IMR-90 (cell line): ENCODE measurements at regions not wholly inside any gene's neighbourhood (a gene's known extent, or its start where the extent isn't known, plus 50 kb on each side); places are given as distances from the start of the nearest gene placed in this dataset.

ENCODE experiments used
- ATAC-seq: fragments of 200-7000 bp; cut with Tn5 transposase; 2 replicates; pipeline ENCODE4 v1.9.1; 2020; ENCODE audit warnings: low read depth, mild to moderate bottlenecking, moderate library complexity
- BruUV-seq: library from RNA; stranded (reverse); fragments of 400-500 nt; replicated peaks from 2 replicates; lab custom pipeline; 2021; lab: Mats Ljungman, UMichigan
- CTCF ChIA-PET: fragments of 300-600 bp; formaldehyde crosslinking; extraction: SDS; loops from one replicate; lab custom pipeline; 2021; ENCODE audit warnings: antibody characterized with exemption; lab: Yijun Ruan, JAX
- POLR2A ChIA-PET: fragments of 300-600 bp; sonication (Branson Sonifier 250); formaldehyde crosslinking; loops from one replicate; lab custom pipeline; 2022; ENCODE audit warnings: antibody characterized with exemption; ENCODE audit not compliant: unreplicated experiment; lab: Charles Lee
- DNase-seq: peaks from one replicate; pipeline ENCODE4 v3.0.0; 2013
- H2AFZ ChIP-seq: replicated peaks from 2 replicates; pipeline ENCODE3; 2013; ENCODE audit warnings: low read length, mild to moderate bottlenecking; ENCODE audit not compliant: poor library complexity
- H2AK5ac ChIP-seq: 2 replicates; pipeline ENCODE4 v1.6.1; 2013; ENCODE audit warnings: low read depth, low read length, inconsistent platforms
- H2AK9ac ChIP-seq: replicated peaks from 2 replicates; pipeline ENCODE3; 2013; ENCODE audit warnings: mild to moderate bottlenecking, low read depth, low read length, moderate library complexity; ENCODE audit not compliant: poor library complexity
- H2BK120ac ChIP-seq: 2 replicates; pipeline ENCODE4 v1.6.1; 2013; ENCODE audit warnings: low read depth, low read length, inconsistent platforms
- H2BK15ac ChIP-seq: 3 replicates; pipeline ENCODE4 v1.6.1; 2013; ENCODE audit warnings: low read depth, low read length, inconsistent platforms
- H2BK20ac ChIP-seq: 2 replicates; pipeline ENCODE4 v1.6.1; 2013; ENCODE audit warnings: low read depth, mild to moderate bottlenecking, inconsistent platforms, low read length, moderate library complexity
- H2BK5ac ChIP-seq: 2 replicates; pipeline ENCODE4 v1.6.1; 2013; ENCODE audit warnings: mild to moderate bottlenecking, low read depth, low read length, inconsistent platforms; ENCODE audit not compliant: poor library complexity, severe bottlenecking
- H3K14ac ChIP-seq: replicated peaks from 2 replicates; pipeline ENCODE4 v1.6.1; 2013; ENCODE audit warnings: low read depth, low read length, inconsistent platforms
- H3K18ac ChIP-seq: 2 replicates; pipeline ENCODE4 v1.6.1; 2013; ENCODE audit warnings: low read depth, low read length, control low read depth
- H3K23ac ChIP-seq: 2 replicates; pipeline ENCODE4 v1.6.1; 2013; ENCODE audit warnings: low read depth, low read length, inconsistent platforms
- H3K27ac ChIP-seq: 2 replicates; pipeline ENCODE4 v1.5.1; 2013; ENCODE audit warnings: mild to moderate bottlenecking, control low read depth, low read length; ENCODE audit not compliant: insufficient read depth
- H3K27me3 ChIP-seq: 2 replicates; pipeline ENCODE4 v1.6.1; 2013; ENCODE audit warnings: low read length; ENCODE audit not compliant: control insufficient read depth, insufficient read depth
- H3K36me3 ChIP-seq: 2 replicates; pipeline ENCODE4 v1.6.1; 2013; ENCODE audit warnings: low read length, mixed read lengths; ENCODE audit not compliant: control insufficient read depth, insufficient read depth
- H3K4ac ChIP-seq: 2 replicates; pipeline ENCODE4 v1.6.1; 2013; ENCODE audit warnings: low read depth, low read length, inconsistent platforms
- H3K4me1 ChIP-seq: 2 replicates; pipeline ENCODE4 v1.6.1; 2013; ENCODE audit warnings: low read length, mixed read lengths; ENCODE audit not compliant: control insufficient read depth, insufficient read depth
- H3K4me2 ChIP-seq: 2 replicates; pipeline ENCODE4 v1.6.1; 2013; ENCODE audit warnings: low read depth, mild to moderate bottlenecking, control low read depth, low read length, moderate library complexity
- H3K4me3 ChIP-seq: 2 replicates; pipeline ENCODE4 v1.5.1; 2013; ENCODE audit warnings: low read depth, mild to moderate bottlenecking, control low read depth, low read length, moderate library complexity; ENCODE audit not compliant: insufficient read depth
- H3K56ac ChIP-seq: 2 replicates; pipeline ENCODE4 v1.6.1; 2013; ENCODE audit warnings: low read length, inconsistent platforms; ENCODE audit not compliant: insufficient read depth; ENCODE audit errors: extremely low read depth
- H3K79me1 ChIP-seq, 2 experiments: 2 replicates each; pipeline ENCODE4 v1.6.1; 2013; ENCODE audit warnings: low read length in 2 of 2, inconsistent platforms in 1 of 2, low read depth in 1 of 2
- H3K9ac ChIP-seq: 2 replicates; pipeline ENCODE4 v1.6.1; 2013; ENCODE audit warnings: low read depth, low read length, control low read depth
- H3K9me1 ChIP-seq: 2 replicates; pipeline ENCODE4 v1.6.1; 2013; ENCODE audit warnings: low read length, inconsistent platforms; ENCODE audit not compliant: insufficient read depth
- H3K9me3 ChIP-seq: 2 replicates; pipeline ENCODE4 v1.6.1; 2013; ENCODE audit warnings: low read length; ENCODE audit not compliant: control insufficient read depth, insufficient read depth
- H4K20me1 ChIP-seq: 2 replicates; pipeline ENCODE4 v1.6.1; 2013; ENCODE audit warnings: low read length, inconsistent platforms; ENCODE audit not compliant: insufficient read depth
- H4K5ac ChIP-seq: 2 replicates; pipeline ENCODE4 v1.6.1; 2013; ENCODE audit warnings: mild to moderate bottlenecking, low read depth, low read length, control low read depth
- H4K8ac ChIP-seq, 2 experiments: 2 replicates each; pipeline ENCODE4 v1.6.1; 2013; ENCODE audit warnings: low read depth in 2 of 2, low read length in 2 of 2, control low read depth in 1 of 2, inconsistent platforms in 1 of 2
- H4K91ac ChIP-seq: 2 replicates; pipeline ENCODE4 v1.6.1; 2013; ENCODE audit warnings: low read depth, low read length, inconsistent platforms; ENCODE audit not compliant: insufficient read depth
- BHLHE40 ChIP-seq: fragments of 150-350 bp; IDR thresholded peaks from 2 replicates; pipeline ENCODE4 v1.6.1; 2016; ENCODE audit warnings: mild to moderate bottlenecking, low read depth, low read length
- CEBPB ChIP-seq: IDR thresholded peaks from 2 replicates; pipeline ENCODE4 v1.6.1; 2012; ENCODE audit warnings: low read depth, low read length, improper control_type of control experiment
- CHD1 ChIP-seq: IDR thresholded peaks from 2 replicates; pipeline ENCODE4 v1.6.1; 2012; ENCODE audit warnings: low read depth, low read length, improper control_type of control experiment
- FOS ChIP-seq: fragments of 150-350 bp; IDR thresholded peaks from 2 replicates; pipeline ENCODE4 v1.6.1; 2016; ENCODE audit warnings: low read depth, low read length
- MAFK ChIP-seq: IDR thresholded peaks from 2 replicates; pipeline ENCODE4 v1.6.1; 2012; ENCODE audit warnings: low read depth, low read length, improper control_type of control experiment
- NFE2L2 ChIP-seq: fragments of 150-350 bp; IDR thresholded peaks from 2 replicates; pipeline ENCODE4 v1.6.1; 2016; ENCODE audit warnings: low read depth, mild to moderate bottlenecking, low read length
- POLR2A ChIP-seq: IDR thresholded peaks from 2 replicates; pipeline ENCODE4 v1.6.1; 2012; ENCODE audit warnings: mild to moderate bottlenecking, low read depth, low read length
- RCOR1 ChIP-seq: IDR thresholded peaks from 2 replicates; pipeline ENCODE4 v1.6.1; 2012; ENCODE audit warnings: mild to moderate bottlenecking, low read length, improper control_type of control experiment; ENCODE audit not compliant: insufficient replicate concordance
- RFX5 ChIP-seq: IDR thresholded peaks from 2 replicates; pipeline ENCODE4 v1.8.0; 2012; ENCODE audit warnings: low read depth, mild to moderate bottlenecking, low read length, moderate library complexity
- SMC3 ChIP-seq: fragments of 150-350 bp; IDR thresholded peaks from 2 replicates; pipeline ENCODE4 v1.6.1; 2016; ENCODE audit warnings: low read depth, mild to moderate bottlenecking, antibody characterized with exemption, low read length, moderate library complexity
- WGBS, 2 experiments: methylation state at CpG; one replicate each; pipeline versions ENCODE4 v1.1.5 to v1.1.7; 2013; ENCODE audit warnings: missing lambda C conversion rate in 2 of 2; ENCODE audit not compliant: insufficient read length in 1 of 2; ENCODE audit errors: extremely low coverage in 2 of 2; 5-methylcytosine and 5-hydroxymethylcytosine counted together
- dilution Hi-C: fragments of 300-500 bp; cut with HindIII; formaldehyde crosslinking; loops from one replicate; pipeline ENCODE4 v1.14.3; 2018; ENCODE audit warnings: low sequenced_read_pairs; ENCODE audit not compliant: unreplicated experiment
- in situ Hi-C: fragments of 300-500 bp; cut with MboI; formaldehyde crosslinking; loops from 3 replicates; pipeline ENCODE4 v1.14.3; 2019; ENCODE audit warnings: low sequenced_read_pairs, inconsistent platforms, mixed read lengths
- intact Hi-C: fragments of 100-400 bp; cut with micrococcal nuclease; formaldehyde crosslinking; loops from 2 replicates; pipeline ENCODE4 v1.10.0; 2022
- TF ChIP-seq, protein P1 (sequence below): conservative IDR thresholded peaks from 2 replicates; pipeline ENCODE4 v1.5.1; 2012; ENCODE audit warnings: mild to moderate bottlenecking, low read depth, low read length, improper control_type of control experiment
- TF ChIP-seq, protein P2 (sequence below): fragments of 150-350 bp; IDR thresholded peaks from 2 replicates; pipeline ENCODE4 v1.6.1; 2016; ENCODE audit warnings: low read depth, mild to moderate bottlenecking, low read length, moderate library complexity, borderline replicate concordance

DNA sequence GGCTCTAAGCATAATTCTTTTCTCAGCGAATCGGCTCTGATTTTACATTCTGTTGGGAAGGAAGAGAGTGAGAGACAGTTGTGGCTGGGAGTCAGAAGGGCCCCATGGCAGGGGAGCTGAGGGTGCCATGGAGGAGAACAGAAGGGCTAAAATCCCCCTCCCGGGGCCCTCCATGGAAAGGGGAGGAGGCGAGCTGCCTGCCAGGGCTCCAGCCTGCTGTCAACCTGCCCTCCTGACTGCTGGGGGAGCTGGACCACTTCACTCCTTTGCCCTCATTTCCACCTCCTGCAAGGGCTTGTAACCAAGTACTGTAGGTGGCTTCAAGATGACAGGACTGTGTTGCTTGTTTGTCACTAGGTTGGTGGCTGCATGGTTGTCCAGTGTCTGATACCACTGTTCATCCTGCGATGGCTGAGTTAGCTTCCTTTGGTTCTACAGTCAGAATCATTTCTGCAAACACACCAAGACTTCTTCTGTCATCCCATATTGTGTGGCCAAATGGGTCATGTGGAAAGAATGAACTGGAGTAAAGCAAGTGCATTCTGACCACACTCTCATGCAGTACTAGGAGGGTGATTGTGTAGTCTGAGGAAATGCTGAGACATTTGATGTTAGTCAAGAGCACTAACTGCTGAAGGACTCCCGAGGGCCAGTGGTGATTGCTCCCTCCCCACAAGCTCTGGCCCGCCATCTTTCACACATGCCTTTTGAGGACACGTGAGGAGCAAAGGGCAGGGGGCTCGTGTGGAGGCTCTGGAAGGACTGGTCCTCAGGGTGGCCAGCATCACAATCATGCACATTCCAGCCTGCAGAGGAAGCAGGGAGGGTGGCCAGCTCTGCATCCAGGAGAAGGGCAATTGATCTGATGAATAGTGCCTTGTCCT, 307.2 kb downstream of the GADD45G start:
- Histone ChIP-seq H3K56ac (no peak overlapping the region; the same call in 1 of the 2 replicates), H3K4me3 (no peak overlapping the region), H4K91ac (no peak overlapping the region), H3K9me1 (no peaks in the 10 kb centered on the region), H2BK5ac (no peak overlapping the region), H3K4me2 (no peak overlapping the region), H3K18ac (no peak overlapping the region), H2BK15ac (no peak overlapping the region), H4K5ac (no peak overlapping the region), H3K9ac (no peak overlapping the region), H3K4me1 (no peaks in the 10 kb centered on the region), H2AK5ac (no peak overlapping the region), H2BK20ac (no peak overlapping the region), H3K23ac (no peak overlapping the region), H3K79me1 (no peaks in the 10 kb centered on the region), H4K8ac (no peak overlapping the region), H4K20me1 (no peaks in the 10 kb centered on the region), H3K36me3 (no peaks in the 10 kb centered on the region), H3K27me3 (no peaks in the 10 kb centered on the region), H2AK9ac (no peak overlapping the region), H2BK120ac (no peak overlapping the region), H3K9me3 (no peaks in the 10 kb centered on the region), H3K14ac (no peak overlapping the region), H2AFZ (no peak overlapping the region), H3K27ac (no peak overlapping the region), H3K4ac (no peak overlapping the region)
- ChIA-PET POLR2A (no interaction called here), CTCF (no interaction called here)
- ATAC-seq (no peak), DNase-seq (peak; percentile 7)
- in situ Hi-C loops = no loop called here
- intact Hi-C loops = no loop called here
- dilution Hi-C loops = no loop called here
- TF ChIP-seq RCOR1 (no peak), CEBPB (no peak), BHLHE40 (no peak), SMC3 (no peak), NFE2L2 (no peak), CHD1 (no peak), FOS (no peak), MAFK (no peak), POLR2A (no peak), RFX5 (no peak)
- TF ChIP-seq, protein P1, sequence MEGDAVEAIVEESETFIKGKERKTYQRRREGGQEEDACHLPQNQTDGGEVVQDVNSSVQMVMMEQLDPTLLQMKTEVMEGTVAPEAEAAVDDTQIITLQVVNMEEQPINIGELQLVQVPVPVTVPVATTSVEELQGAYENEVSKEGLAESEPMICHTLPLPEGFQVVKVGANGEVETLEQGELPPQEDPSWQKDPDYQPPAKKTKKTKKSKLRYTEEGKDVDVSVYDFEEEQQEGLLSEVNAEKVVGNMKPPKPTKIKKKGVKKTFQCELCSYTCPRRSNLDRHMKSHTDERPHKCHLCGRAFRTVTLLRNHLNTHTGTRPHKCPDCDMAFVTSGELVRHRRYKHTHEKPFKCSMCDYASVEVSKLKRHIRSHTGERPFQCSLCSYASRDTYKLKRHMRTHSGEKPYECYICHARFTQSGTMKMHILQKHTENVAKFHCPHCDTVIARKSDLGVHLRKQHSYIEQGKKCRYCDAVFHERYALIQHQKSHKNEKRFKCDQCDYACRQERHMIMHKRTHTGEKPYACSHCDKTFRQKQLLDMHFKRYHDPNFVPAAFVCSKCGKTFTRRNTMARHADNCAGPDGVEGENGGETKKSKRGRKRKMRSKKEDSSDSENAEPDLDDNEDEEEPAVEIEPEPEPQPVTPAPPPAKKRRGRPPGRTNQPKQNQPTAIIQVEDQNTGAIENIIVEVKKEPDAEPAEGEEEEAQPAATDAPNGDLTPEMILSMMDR = no peak
- TF ChIP-seq, protein P2, sequence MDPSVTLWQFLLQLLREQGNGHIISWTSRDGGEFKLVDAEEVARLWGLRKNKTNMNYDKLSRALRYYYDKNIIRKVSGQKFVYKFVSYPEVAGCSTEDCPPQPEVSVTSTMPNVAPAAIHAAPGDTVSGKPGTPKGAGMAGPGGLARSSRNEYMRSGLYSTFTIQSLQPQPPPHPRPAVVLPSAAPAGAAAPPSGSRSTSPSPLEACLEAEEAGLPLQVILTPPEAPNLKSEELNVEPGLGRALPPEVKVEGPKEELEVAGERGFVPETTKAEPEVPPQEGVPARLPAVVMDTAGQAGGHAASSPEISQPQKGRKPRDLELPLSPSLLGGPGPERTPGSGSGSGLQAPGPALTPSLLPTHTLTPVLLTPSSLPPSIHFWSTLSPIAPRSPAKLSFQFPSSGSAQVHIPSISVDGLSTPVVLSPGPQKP = no peak
- 50% methylated on average over 2 of the region's 9 CpGs; no CpG with 5 or more reads in 1 of the 2 experiments for WGBS, 2 experiments
- no TSS peak for BruUV-seq
